ENCODE measurements at regions not wholly inside any gene's neighbourhood (a gene's known extent, or its start where the extent isn't known, plus 50 kb on each side); places are given as distances from the start of the nearest gene placed in this dataset.
"Not testable (repeated sequence)": the region's sequence is repeated elsewhere in the genome, so short reads cannot be mapped to it uniquely, and the experiment has no call there.

DNA sequence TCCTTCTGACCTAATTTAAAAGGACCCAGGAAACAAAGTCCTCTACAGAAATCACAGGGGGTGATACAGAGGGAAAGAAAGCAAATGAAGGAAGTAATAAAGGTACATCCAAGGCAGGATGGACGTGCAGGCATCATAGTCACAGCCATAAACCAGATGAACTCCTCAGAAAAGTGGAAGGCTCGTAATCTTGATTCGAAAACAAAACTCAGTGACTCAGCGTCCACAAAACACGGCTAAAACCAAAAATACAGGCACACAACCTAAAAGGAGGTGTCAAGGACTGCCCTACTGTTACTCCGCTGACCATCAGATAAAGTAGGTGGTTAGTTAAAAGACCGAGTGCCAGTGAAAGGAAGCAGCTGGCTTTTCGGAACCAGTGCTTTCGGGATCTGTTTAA lies 81.5 kb downstream of the TRIM69 start:
- H3K9me3 ChIP-seq; H3K27me3 ChIP-seq; intact Hi-C loops (cut with DNase I; ENCODE audit: low total_unique reads); H3K4me3 ChIP-seq; H3K4me1 ChIP-seq; DNase-seq; H3K27ac ChIP-seq; H3K36me3 ChIP-seq: not testable (repeated sequence)

GRCh38 chr15:44819331-44819987 lies 83.1 kb downstream of the TRIM69 start:
- H3K4me1 ChIP-seq; H3K9me3 ChIP-seq; DNase-seq; H3K4me3 ChIP-seq; H3K36me3 ChIP-seq; H3K27ac ChIP-seq; intact Hi-C loops (cut with DNase I; ENCODE audit: low total_unique reads); H3K27me3 ChIP-seq: not testable (repeated sequence)

- H3K27me3 ChIP-seq; DNase-seq; H3K4me3 ChIP-seq; intact Hi-C loops (cut with DNase I; ENCODE audit: low total_unique reads); H3K36me3 ChIP-seq; H3K27ac ChIP-seq; H3K9me3 ChIP-seq; H3K4me1 ChIP-seq: not testable (repeated sequence)
Measured at GRCh38 chr15:44820535-44820934, 84.2 kb downstream of the TRIM69 start.

DNA sequence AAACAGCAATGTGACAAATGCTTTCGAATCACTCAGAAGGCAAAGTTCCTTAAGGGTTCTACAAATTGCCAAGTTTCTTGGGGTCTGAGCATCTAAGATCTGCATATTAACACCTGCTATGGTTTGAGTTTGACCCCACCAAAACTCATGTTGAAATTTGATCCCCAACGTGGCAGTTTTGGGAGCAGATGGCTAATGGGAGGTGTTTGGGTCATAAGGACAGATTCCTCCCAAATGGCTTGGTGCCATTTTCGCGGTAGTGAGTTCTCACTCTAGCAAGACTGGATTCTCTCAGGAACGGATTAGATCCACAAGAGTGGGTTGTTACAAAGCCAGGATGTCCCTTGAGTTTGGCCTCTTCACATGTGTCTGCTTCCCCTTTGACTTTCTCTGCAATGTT lies 84.6 kb downstream of the TRIM69 start:
- H3K27me3 ChIP-seq; H3K36me3 ChIP-seq; H3K4me3 ChIP-seq; intact Hi-C loops (cut with DNase I; ENCODE audit: low total_unique reads); DNase-seq; H3K4me1 ChIP-seq; H3K27ac ChIP-seq; H3K9me3 ChIP-seq: not testable (repeated sequence)

- intact Hi-C loops (cut with DNase I; ENCODE audit: low total_unique reads); H3K9me3 ChIP-seq; H3K27me3 ChIP-seq; H3K4me3 ChIP-seq; DNase-seq; H3K27ac ChIP-seq; H3K36me3 ChIP-seq; H3K4me1 ChIP-seq: not testable (repeated sequence)
Measured at GRCh38 chr15:44824277-44825145, 88.2 kb downstream of the TRIM69 start.

GRCh38 chr15:44826583-44826982 lies 90.3 kb downstream of the TRIM69 start:
- H3K27me3 ChIP-seq; H3K9me3 ChIP-seq; H3K36me3 ChIP-seq; DNase-seq; H3K4me3 ChIP-seq; H3K27ac ChIP-seq; intact Hi-C loops (cut with DNase I; ENCODE audit: low total_unique reads); H3K4me1 ChIP-seq: not testable (repeated sequence)

GRCh38 chr15:44828229-44828914 lies 92.0 kb downstream of the TRIM69 start:
- DNase-seq: not testable (repeated sequence)

DNA sequence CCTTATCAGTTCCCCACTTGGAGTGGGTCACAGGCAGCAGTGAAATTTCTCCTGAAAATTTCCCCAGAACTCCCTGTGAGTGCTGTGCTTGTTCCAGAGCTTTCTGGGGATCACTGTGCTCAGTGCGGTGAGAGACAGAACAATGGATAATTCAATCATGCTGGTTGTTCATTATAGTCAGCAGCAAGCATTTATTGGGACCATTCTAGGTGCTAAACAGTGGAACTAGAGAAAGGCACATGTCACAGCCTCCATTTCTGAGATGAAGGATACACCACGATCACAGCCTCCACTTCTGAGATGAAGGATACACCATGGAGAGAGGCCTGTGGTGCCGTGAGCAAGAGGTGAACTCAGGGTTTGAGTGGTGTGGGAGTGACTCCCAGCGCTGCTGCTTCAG lies 92.8 kb downstream of the TRIM69 start:
- H3K27ac ChIP-seq; intact Hi-C loops (cut with DNase I; ENCODE audit: low total_unique reads); H3K4me3 ChIP-seq; H3K36me3 ChIP-seq; H3K27me3 ChIP-seq; DNase-seq; H3K9me3 ChIP-seq; H3K4me1 ChIP-seq: not testable (repeated sequence)

More at GRCh38 chr15:44828229-44828914, 92.0 kb downstream of the TRIM69 start:
- H3K27me3 ChIP-seq; H3K27ac ChIP-seq; intact Hi-C loops (cut with DNase I; ENCODE audit: low total_unique reads); H3K36me3 ChIP-seq; H3K9me3 ChIP-seq; H3K4me3 ChIP-seq; H3K4me1 ChIP-seq: not testable (repeated sequence)

DNA sequence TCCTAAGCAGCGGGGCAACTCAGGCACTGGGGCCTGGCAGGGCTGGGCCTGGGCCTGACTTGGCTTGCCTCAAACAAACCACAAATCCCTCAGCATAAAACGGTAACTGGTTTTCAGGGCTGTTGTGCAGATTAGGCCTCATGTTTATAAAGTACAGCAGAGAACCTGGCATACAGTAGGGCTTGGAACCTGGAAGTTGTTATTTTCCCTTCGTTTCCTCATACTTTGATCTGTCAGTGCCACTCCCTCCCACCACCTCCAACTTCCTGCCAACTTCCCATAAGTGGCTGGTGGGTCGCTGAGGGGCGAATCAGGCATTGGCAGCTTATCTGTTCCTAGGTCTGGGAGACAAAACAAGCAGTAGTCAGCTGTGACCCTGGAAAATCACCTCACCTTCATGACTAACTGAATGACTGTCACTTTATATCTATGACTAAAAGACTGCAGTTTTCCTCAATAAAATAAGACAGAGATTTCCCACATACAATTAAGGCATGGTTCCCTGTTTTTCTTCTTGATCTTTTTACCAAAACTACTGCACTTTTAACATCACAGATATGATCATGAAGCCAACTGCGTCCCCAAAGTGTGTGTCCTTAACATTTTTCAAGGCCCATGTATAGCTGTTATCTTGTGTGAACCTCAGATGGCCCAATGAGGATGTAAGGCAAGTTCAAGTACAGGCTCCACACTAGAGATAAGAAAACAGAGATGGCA lies 94.5 kb downstream of the TRIM69 start:
- H3K4me3 ChIP-seq; DNase-seq; H3K4me1 ChIP-seq; intact Hi-C loops (cut with DNase I; ENCODE audit: low total_unique reads); H3K27ac ChIP-seq; H3K27me3 ChIP-seq; H3K9me3 ChIP-seq; H3K36me3 ChIP-seq: not testable (repeated sequence)

DNA sequence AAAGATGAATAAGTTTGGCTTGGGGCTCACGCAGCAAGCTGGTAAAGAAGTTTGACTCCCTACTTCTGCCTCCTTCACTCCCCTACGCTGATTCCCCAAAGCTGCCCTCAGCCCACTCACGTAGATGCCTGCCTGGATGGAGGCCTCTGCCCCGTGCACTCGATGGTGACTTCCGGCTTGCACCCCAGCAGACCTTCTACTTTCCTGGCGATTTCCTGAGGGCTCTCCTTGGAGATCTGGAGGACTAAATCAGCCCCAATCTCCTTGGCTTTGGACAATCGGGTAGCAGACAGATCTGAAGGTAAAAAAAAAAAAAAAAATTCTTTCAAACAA lies 95.0 kb downstream of the TRIM69 start:
- H3K36me3 ChIP-seq; H3K9me3 ChIP-seq; H3K4me3 ChIP-seq; H3K27ac ChIP-seq; DNase-seq; intact Hi-C loops (cut with DNase I; ENCODE audit: low total_unique reads); H3K4me1 ChIP-seq; H3K27me3 ChIP-seq: not testable (repeated sequence)

- DNase-seq; intact Hi-C loops (cut with DNase I; ENCODE audit: low total_unique reads); H3K4me1 ChIP-seq: not testable (repeated sequence)
Measured at GRCh38 chr15:44832133-44832532, 95.8 kb downstream of the TRIM69 start.

GRCh38 chr15:44833081-44833480 lies 96.8 kb downstream of the TRIM69 start:
- H3K36me3 ChIP-seq; intact Hi-C loops (cut with DNase I; ENCODE audit: low total_unique reads); H3K4me3 ChIP-seq; H3K4me1 ChIP-seq; H3K27me3 ChIP-seq; DNase-seq; H3K9me3 ChIP-seq; H3K27ac ChIP-seq: not testable (repeated sequence)

More at GRCh38 chr15:44832133-44832532, 95.8 kb downstream of the TRIM69 start:
- H3K27me3 ChIP-seq, H3K27ac ChIP-seq, H3K4me3 ChIP-seq, H3K36me3 ChIP-seq, H3K9me3 ChIP-seq: not testable (repeated sequence)

DNA sequence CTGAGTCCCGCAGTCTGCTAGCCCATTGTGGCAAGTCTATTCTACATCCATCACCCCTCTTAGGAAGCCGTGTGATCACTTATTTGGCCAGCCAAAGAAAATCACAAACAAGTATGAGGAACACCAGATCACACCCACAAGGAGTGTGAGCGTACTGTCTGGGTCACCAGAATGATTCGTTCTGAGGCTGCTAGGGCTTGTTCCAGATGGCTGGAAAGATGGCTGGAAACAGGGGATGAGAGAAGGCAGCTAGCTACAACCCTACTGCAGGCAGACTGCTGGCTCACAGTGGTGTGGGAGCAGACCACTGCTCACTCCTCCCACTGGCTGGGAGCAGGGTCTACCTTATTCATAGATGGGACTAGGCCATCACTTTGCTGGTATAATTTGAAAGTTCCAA lies 97.4 kb downstream of the TRIM69 start:
- intact Hi-C loops (cut with DNase I; ENCODE audit: low total_unique reads); H3K27ac ChIP-seq; H3K4me3 ChIP-seq; H3K36me3 ChIP-seq; H3K4me1 ChIP-seq; H3K27me3 ChIP-seq; H3K9me3 ChIP-seq; DNase-seq: not testable (repeated sequence)

Measured in uterus (tissue), 3 donors.